Neural progenitor cell (in vitro differentiated cells): ENCODE measurements at regions not wholly inside any gene's neighbourhood (a gene's known extent, or its start where the extent isn't known, plus 50 kb on each side); places are given as distances from the start of the nearest gene placed in this dataset.

ENCODE experiments used
- EZH2 ChIP-seq: fragments of 200-600 bp; sonication (generic); IDR thresholded peaks from 2 replicates; pipeline ENCODE4 v1.6.1; 2017; ENCODE audit warnings: antibody characterized with exemption, mild to moderate bottlenecking, moderate library complexity
- EZH2phosphoT487 ChIP-seq: fragments of 200-600 bp; sonication (generic); IDR thresholded peaks from 2 replicates; pipeline ENCODE4 v1.6.1; 2017; ENCODE audit warnings: antibody characterized with exemption
- TF ChIP-seq, protein P1 (sequence below): fragments of 200-600 bp; sonication (generic); IDR thresholded peaks from 2 replicates; pipeline ENCODE4 v1.5.1; 2017; ENCODE audit warnings: antibody characterized with exemption, mild to moderate bottlenecking

DNA sequence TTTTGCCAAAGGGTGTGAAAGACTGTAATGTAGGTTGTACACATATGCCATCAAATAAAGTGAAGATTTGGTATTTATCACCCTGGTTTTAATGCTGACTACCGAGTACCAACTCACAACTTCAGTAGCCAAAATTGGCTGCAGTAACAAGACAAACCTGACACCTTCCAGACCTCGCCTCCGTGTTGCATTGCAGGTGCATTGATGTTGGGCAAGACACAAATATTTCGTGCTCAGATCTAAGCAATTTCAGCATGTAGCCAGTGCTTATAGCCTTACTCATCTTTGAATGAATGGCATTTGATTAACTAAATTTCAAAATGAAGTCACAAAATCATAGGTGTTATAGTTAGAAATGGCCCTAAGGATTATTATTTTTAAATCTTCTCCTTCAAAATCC lies 400.2 kb downstream of the SOX2 start:
- TF ChIP-seq, protein P1, sequence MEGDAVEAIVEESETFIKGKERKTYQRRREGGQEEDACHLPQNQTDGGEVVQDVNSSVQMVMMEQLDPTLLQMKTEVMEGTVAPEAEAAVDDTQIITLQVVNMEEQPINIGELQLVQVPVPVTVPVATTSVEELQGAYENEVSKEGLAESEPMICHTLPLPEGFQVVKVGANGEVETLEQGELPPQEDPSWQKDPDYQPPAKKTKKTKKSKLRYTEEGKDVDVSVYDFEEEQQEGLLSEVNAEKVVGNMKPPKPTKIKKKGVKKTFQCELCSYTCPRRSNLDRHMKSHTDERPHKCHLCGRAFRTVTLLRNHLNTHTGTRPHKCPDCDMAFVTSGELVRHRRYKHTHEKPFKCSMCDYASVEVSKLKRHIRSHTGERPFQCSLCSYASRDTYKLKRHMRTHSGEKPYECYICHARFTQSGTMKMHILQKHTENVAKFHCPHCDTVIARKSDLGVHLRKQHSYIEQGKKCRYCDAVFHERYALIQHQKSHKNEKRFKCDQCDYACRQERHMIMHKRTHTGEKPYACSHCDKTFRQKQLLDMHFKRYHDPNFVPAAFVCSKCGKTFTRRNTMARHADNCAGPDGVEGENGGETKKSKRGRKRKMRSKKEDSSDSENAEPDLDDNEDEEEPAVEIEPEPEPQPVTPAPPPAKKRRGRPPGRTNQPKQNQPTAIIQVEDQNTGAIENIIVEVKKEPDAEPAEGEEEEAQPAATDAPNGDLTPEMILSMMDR, result no peak
- TF ChIP-seq EZH2phosphoT487 (no peak), EZH2 (no peak)
